T-helper 17 cell (primary cell): ENCODE measurements at regions not wholly inside any gene's neighbourhood (a gene's known extent, or its start where the extent isn't known, plus 50 kb on each side); places are given as distances from the start of the nearest gene placed in this dataset.
"Not testable (repeated sequence)": the region's sequence is repeated elsewhere in the genome, so short reads cannot be mapped to it uniquely, and the experiment has no call there.

ENCODE experiments used
- ATAC-seq: fragments of 150-1000 bp; cut with Tn5 transposase; 2 replicates; pipeline ENCODE4 v1.10.0; 2021; ENCODE audit warnings: mild to moderate bottlenecking, moderate library complexity
- DNase-seq, 3 donors: peaks; one replicate each; pipeline versions ENCODE4 v3.0.0 to v3.0.0-alpha.2; 2020 to 2021
- H3K9me3 ChIP-seq: one replicate; pipeline ENCODE4 v1.7.0; 2013; ENCODE audit warnings: low read length, mild to moderate bottlenecking; ENCODE audit not compliant: control insufficient read depth, poor library complexity, severe bottlenecking
- H3K27ac Mint-ChIP-seq: one replicate; pipeline ENCODE4 v1.8.0; 2022; ENCODE audit warnings: mild to moderate bottlenecking, moderate library complexity, mixed read lengths
- H3K27me3 Mint-ChIP-seq: one replicate; pipeline ENCODE4 v1.8.0; 2022; ENCODE audit warnings: mixed read lengths
- H3K36me3 Mint-ChIP-seq: one replicate; pipeline ENCODE4 v1.8.0; 2022; ENCODE audit warnings: low read depth, mixed read lengths
- H3K4me1 Mint-ChIP-seq: one replicate; pipeline ENCODE4 v1.8.0; 2022; ENCODE audit warnings: mild to moderate bottlenecking, mixed read lengths
- H3K4me3 Mint-ChIP-seq: one replicate; pipeline ENCODE4 v1.8.0; 2022; ENCODE audit warnings: mild to moderate bottlenecking, moderate library complexity, mixed read lengths

DNA sequence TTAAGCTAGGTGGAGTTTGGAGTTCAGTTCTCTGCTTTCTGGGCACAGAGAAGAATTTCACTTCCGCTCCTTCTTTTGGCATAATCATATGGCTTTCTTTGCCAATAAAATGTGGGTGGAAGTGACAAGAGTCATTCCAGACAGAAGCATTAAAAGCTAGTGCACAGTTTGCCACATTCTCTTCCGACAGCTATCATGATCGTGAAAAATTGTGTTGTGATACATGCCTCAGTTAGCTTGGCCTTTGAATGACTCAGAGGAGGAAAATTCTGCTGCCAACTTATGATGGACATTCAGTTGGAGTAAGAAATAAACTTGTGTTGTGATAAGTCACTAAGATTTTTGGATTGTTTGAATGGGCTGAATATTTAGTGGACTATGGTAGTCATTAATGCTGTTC, 291.7 kb upstream of the SATB1 start:
- Mint-ChIP-seq H3K36me3 (no peaks in the 10 kb centered on the region), H3K4me3 (no peak overlapping the region), H3K27me3 (no peaks in the 10 kb centered on the region), H3K4me1 (peaks cover 33% of the 10 kb centered on the region), H3K27ac (peak overlapping the region; percentile 63)
- no peaks in the 10 kb centered on the region for H3K9me3 ChIP-seq
- ATAC-seq (no peak), DNase-seq (no peak)

DNA sequence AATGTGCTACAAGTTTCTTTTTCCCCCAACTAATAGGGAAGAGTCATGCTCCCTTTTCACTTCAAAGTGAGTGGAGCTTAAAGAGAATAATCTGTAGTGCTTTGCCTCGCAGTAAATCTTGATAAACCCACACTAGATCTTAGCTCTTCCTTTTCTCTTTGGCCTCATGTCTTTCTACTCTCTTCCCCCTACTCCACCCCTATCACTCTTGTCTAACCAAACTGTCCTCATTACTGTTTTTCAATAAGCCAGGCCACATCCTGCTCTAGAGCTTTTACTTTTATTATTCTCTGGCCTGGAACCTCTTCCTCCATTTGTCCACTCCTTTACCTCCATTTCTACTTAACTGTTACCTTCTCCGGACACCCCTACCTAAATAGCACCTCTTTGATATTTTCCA, 291.0 kb upstream of the SATB1 start:
- Mint-ChIP-seq H3K4me3 (no peak overlapping the region), H3K27me3 (no peaks in the 10 kb centered on the region), H3K27ac (peak overlapping the region; percentile 63), H3K4me1 (peaks cover 33% of the 10 kb centered on the region), H3K36me3 (no peaks in the 10 kb centered on the region)
- ATAC-seq (no peak), DNase-seq (no peak)
- H3K9me3 ChIP-seq, result no peaks in the 10 kb centered on the region

DNA sequence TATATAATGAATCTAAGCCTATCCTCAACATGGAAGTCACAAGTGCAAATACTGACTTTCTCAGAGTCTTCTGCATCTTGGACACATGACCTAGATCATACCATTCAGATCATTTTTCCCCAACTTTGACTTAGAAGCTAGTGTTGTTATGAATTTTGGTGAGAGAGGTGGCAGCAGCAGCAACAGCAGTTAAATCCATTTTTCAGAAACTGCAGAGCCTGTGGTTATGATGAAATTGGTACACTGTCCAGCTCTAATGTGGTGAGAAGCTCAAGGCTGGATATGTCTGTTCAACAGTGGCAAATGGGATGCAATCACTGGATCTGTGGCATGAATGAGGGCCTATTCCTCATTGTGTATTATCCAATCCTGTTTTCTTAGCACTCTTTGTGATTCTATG, 290.1 kb upstream of the SATB1 start:
- H3K27me3 Mint-ChIP-seq, result no peaks in the 10 kb centered on the region
- ATAC-seq (no peak), DNase-seq (no peak)
- no peaks in the 10 kb centered on the region for H3K9me3 ChIP-seq
- H3K36me3 Mint-ChIP-seq, result no peaks in the 10 kb centered on the region
- H3K4me1 Mint-ChIP-seq, result peaks cover 33% of the 10 kb centered on the region
- peak overlapping the region; percentile 63 for H3K27ac Mint-ChIP-seq
- peak overlapping the region; percentile 10 for H3K4me3 Mint-ChIP-seq

DNA sequence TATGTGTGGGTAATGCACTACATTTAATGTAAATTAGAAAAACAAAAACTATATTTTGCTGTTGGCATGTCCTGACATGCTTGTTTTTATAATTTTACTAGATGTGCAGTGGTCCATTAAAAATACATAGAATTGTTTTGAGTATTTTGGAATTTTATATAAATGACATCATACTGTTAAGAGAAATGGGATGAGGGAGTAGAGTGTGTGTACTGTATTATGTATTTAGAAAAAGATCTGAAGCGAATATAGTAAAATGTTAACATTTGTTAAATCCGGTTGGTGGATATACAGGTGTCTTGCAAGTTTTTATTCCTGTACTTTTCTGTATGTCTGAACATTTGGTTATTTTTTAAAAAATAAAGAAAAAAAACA, 288.4 kb upstream of the SATB1 start:
- Mint-ChIP-seq H3K27me3 (no peaks in the 10 kb centered on the region), H3K4me1 (peaks cover 33% of the 10 kb centered on the region), H3K27ac (peak overlapping the region; percentile 88), H3K36me3 (no peaks in the 10 kb centered on the region), H3K4me3 (no peak overlapping the region)
- no peaks in the 10 kb centered on the region for H3K9me3 ChIP-seq
- DNase-seq, result no peak
- no peak for ATAC-seq

DNA sequence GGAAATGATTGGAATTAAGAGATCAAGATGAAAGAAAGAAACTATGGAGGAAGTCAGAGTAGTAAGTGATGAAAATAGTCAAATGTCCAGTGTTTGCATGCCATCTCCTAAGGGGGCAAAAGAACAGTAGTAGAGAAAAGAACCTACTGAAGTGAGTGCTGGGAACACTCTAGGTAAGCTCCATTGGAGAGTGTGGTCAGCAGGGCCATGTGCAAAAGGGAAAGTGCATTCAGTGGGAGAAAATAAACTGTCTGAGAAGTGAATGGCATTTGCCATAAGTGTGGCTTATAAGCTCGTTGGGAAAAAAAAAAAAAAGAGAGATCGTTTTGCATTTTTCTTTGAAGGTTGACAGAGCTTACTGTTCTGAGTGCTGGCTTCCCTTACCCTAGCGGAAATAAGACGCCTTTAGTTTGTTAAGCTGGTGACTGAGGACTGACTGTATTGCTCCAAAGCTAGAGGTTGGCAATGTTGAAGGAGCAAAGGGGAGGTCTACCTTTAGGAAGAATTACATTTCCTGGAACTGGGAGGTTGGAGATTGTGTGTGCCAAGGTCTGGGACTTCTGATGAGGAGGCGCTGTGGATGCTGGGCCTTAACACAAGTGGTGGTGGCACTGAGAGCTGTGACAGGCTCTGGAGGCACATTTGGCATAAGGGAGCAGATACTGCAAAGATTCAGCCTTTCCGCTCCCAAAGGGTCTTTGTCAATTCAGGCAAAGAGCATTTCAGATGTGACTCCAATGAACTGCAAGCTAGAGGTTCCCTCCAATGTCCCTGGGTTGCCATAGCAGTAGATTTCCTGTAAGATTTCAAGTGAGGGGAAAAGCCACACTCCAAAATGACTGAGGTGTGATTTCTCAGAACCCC, 287.8 kb upstream of the SATB1 start:
- H3K27me3 Mint-ChIP-seq, result no peaks in the 10 kb centered on the region
- peak overlapping the region; percentile 88 for H3K27ac Mint-ChIP-seq
- no peaks in the 10 kb centered on the region for H3K36me3 Mint-ChIP-seq
- ATAC-seq, result peak; percentile 80
- no peaks in the 10 kb centered on the region for H3K9me3 ChIP-seq
- peak overlapping the region; percentile 28 for H3K4me3 Mint-ChIP-seq
- H3K4me1 Mint-ChIP-seq, result peaks cover 30% of the 10 kb centered on the region
- no peak for DNase-seq

DNA sequence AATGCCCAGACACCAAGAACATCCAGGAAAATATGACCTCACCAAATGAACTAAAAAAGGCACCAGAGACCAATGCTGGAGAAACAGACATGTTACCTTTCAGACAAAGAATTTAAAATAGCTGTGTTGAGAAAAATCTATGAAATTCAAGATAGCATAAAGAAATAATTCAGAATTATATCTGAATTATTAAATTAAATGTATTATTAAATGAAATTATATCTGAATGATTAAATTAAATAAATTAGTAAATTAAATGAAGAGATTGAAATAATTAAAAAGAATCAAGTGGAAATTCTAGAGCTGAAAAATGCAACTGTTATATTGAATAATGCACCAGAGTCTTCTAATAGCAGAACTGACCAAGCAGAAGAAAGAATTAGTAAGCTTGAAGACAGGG, 279.2 kb upstream of the SATB1 start:
- Mint-ChIP-seq H3K4me3 (no peak overlapping the region), H3K27ac (no peak overlapping the region), H3K4me1 (no peaks in the 10 kb centered on the region), H3K27me3 (no peaks in the 10 kb centered on the region), H3K36me3 (peaks cover 4% of the 10 kb centered on the region)
- no peak for ATAC-seq
- no peaks in the 10 kb centered on the region for H3K9me3 ChIP-seq
- no peak for DNase-seq

DNA sequence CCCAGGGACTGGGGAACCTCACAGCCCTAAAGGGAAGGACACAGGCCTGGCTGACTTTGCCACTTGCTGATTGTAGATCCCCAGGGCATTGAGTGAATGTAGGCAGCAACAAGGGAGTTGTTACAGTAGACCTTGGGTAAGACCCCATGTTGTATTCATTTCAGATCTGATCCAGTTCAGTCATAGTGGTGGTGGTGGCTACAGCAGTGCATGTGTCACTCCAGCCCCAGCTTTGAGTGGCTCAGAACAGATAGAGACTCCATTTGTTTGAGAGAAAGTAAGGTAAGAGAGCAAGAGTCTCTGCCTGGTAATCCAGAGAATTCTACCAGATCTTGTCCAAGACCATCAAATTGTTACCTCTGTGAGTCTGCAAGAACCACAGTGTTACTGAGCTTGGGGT, 278.7 kb upstream of the SATB1 start:
- H3K4me1 Mint-ChIP-seq, result no peaks in the 10 kb centered on the region
- no peaks in the 10 kb centered on the region for H3K9me3 ChIP-seq
- ATAC-seq (no peak), DNase-seq (no peak)
- no peak overlapping the region for H3K27ac Mint-ChIP-seq
- H3K27me3 Mint-ChIP-seq, result no peaks in the 10 kb centered on the region
- H3K4me3 Mint-ChIP-seq, result no peak overlapping the region
- peaks cover 4% of the 10 kb centered on the region for H3K36me3 Mint-ChIP-seq

DNA sequence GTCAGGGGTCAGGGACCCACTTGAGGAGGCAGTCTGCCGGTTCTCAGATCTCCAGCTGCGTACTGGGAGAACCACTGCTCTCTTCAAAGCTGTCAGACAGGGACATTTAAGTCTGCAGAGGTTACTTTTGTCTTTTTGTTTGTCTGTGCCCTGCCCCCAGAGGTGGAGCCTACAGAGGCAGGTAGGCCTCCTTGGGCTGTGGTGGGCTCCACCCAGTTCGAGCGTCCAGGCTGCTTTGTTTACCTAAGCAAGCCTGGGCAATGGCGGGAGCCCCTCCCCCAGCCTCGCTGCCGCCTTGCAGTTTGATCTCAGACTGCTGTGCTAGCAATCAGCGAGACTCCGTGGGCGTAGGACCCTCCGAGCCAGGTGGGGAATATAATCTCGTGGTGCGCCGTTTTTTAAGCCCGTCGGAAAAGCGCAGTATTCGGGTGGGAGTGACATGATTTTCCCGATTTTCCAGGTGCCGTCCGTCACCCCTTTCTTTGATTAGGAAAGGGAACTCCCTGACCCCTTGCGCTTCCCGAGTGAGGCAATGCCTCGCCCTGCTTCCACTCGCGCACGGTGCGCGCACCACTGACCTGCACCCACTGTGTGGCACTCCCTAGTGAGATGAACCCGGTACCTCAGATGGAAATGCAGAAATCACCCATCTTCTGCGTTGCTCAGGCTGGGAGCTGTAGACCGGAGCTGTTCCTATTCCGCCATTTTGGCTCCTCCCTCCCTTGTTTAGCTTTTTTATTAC, 268.6 kb upstream of the SATB1 start:
- H3K4me3 Mint-ChIP-seq, result not testable (repeated sequence)

DNA sequence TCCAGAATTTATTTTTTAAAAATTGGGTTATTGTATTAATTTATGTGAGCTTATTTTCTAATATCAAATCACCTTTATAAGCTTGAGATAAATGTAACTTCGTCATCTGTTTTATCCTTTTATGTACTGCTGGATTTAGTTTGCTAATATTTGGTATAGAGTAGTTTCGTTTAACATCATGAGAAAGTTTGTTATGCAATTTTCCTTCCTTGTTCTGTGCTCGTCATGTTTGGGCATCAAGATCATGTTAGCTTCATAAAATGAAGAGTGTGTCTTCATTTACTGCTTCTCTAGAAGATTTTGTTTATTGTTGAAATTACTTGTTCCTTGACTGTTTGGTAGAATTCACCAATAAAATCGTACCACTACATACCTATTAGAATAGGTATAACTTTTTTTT, 262.1 kb upstream of the SATB1 start:
- ATAC-seq (no peak), DNase-seq (no peak)
- Mint-ChIP-seq H3K36me3 (peaks cover 2% of the 10 kb centered on the region), H3K27me3 (no peaks in the 10 kb centered on the region), H3K4me1 (peaks cover 2% of the 10 kb centered on the region), H3K4me3 (no peak overlapping the region), H3K27ac (no peak overlapping the region)
- H3K9me3 ChIP-seq, result no peaks in the 10 kb centered on the region

More for the DNA sequence above, 268.6 kb upstream of the SATB1 start:
- ATAC-seq, H3K9me3 ChIP-seq, H3K36me3 Mint-ChIP-seq, H3K27ac Mint-ChIP-seq, H3K27me3 Mint-ChIP-seq, H3K4me1 Mint-ChIP-seq, DNase-seq: not testable (repeated sequence)

DNA sequence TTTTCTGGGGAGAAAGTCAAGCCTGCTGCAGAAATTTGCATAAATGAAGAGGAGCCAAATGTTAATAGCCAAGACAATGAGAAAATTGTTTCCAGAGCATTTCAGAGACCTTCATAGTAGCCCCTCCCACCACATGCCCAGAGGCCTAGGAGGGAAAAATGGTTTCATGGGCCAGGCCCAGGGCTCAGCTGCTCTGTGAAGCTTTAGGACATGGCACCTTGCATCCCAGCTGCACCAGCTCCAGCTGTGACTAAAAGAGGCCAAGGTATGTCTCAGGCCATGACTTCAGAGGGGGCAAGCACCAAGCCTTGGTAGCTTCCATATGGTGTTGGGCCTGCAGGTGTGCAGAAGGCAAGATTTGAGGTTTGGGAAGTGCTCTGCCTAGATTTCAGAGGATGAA, 258.8 kb upstream of the SATB1 start:
- no peak for ATAC-seq
- peak overlapping the region; percentile 19 for H3K27ac Mint-ChIP-seq
- no peaks in the 10 kb centered on the region for H3K9me3 ChIP-seq
- peaks cover 14% of the 10 kb centered on the region for H3K4me1 Mint-ChIP-seq
- no peak overlapping the region for H3K4me3 Mint-ChIP-seq
- H3K36me3 Mint-ChIP-seq, result peaks cover 2% of the 10 kb centered on the region
- no peak for DNase-seq
- no peaks in the 10 kb centered on the region for H3K27me3 Mint-ChIP-seq

DNA sequence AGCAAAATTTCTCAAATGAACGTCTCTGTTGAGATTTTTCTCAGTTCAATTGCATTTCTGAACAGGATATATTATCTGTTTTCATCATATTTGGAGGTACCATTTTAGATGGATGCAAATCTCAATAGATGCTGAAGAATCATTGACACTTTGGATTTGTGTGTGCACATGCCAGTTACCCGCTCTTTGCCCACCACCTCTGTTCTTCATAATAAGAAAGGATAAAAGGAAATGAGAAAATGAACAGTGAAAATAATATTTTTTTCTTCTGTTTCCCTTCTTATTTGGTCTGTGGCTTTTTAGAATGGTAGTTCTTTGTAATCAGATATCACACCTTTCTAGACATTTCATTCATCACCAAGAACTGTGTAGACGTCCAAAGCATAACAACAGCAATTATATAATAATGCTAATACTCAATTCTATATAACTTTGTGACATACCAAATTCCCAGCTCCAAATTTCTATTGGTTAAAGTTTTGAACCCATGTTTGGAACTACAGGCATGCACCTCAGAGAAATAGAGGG, 256.7 kb upstream of the SATB1 start:
- peaks cover 2% of the 10 kb centered on the region for H3K36me3 Mint-ChIP-seq
- no peaks in the 10 kb centered on the region for H3K9me3 ChIP-seq
- no peak overlapping the region for H3K27ac Mint-ChIP-seq
- peaks cover 33% of the 10 kb centered on the region for H3K4me1 Mint-ChIP-seq
- no peak for ATAC-seq
- H3K27me3 Mint-ChIP-seq, result no peaks in the 10 kb centered on the region
- no peak overlapping the region for H3K4me3 Mint-ChIP-seq
- DNase-seq, result no peak

DNA sequence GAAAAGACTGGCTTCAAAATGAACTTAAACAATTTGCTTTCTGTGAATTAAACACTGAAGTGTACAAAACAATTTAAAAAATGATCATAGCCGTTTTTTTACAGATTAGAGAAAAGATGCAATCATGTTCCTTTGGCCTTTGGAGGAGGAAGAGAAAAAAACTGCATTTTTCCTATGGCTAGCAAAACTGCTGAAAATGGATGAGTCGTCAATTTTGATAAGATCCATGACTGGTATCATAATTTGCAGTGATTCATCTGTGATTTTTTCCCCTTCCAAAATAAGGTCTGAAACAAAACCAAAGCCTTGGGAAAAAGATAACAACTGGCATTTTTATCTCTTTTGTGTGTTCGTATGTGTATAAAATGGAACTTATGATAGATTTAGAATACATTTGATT, 255.6 kb upstream of the SATB1 start:
- H3K27me3 Mint-ChIP-seq, result no peaks in the 10 kb centered on the region
- DNase-seq (no peak), ATAC-seq (no peak)
- H3K4me1 Mint-ChIP-seq, result peaks cover 33% of the 10 kb centered on the region
- H3K27ac Mint-ChIP-seq, result no peak overlapping the region
- no peaks in the 10 kb centered on the region for H3K9me3 ChIP-seq
- H3K4me3 Mint-ChIP-seq, result no peak overlapping the region
- H3K36me3 Mint-ChIP-seq, result peaks cover 2% of the 10 kb centered on the region

DNA sequence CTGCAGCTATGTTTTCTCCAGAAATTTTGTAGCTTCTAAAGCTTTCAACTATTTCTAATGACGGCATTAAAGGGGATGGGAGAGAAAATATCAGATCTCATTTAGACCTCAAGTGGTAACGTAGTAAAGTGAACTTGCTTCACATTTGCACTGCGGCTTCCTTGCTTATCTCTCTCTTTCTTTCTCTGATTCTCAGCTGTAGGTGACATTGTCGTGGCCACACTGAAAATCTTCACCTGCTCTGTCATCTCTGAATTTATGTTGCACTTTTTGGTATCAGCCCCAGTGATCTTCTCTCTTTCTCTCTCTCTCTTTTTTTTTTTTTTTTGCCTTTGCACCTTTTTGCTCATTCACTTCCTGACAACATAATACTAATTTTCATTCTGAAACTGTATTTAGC, 254.1 kb upstream of the SATB1 start:
- ATAC-seq, result peak; percentile 86
- H3K9me3 ChIP-seq, result no peaks in the 10 kb centered on the region
- no peak for DNase-seq
- Mint-ChIP-seq H3K27me3 (no peaks in the 10 kb centered on the region), H3K4me3 (peak overlapping the region; percentile 85), H3K4me1 (peaks cover 38% of the 10 kb centered on the region), H3K36me3 (peaks cover 2% of the 10 kb centered on the region), H3K27ac (peak overlapping the region; percentile 92)
